ENCODE measurements at regions not wholly inside any gene's neighbourhood (a gene's known extent, or its start where the extent isn't known, plus 50 kb on each side); places are given as distances from the start of the nearest gene placed in this dataset.

- TF ChIP-seq EZH2 (IDR thresholded peaks at IDR 0.05; ENCODE audit: borderline replicate concordance, low read length) (no peak), CTCF (conservative IDR thresholded peaks at IDR 0.05 in 1 of 2, IDR thresholded peaks at IDR 0.05 in 1 of 2; ENCODE audit: extremely low read depth in 1 of 2, insufficient read depth in 1 of 2, low read depth in 1 of 2, low read length in 2 of 2) (no peak)
Measured at GRCh38 chr2:67771380-67771779, 291.4 kb downstream of the C1D start.
